SK-N-SH treated with all-trans-retinoic acid at 6 μM for 48 hours (cell line): ENCODE measurements at regions not wholly inside any gene's neighbourhood (a gene's known extent, or its start where the extent isn't known, plus 50 kb on each side); places are given as distances from the start of the nearest gene placed in this dataset.

Source experiments
- ATAC-seq: fragments of 200-7000 bp; cut with Tn5 transposase; 3 replicates; pipeline ENCODE4 v1.9.1; 2020; ENCODE audit warnings: mild to moderate bottlenecking, moderate library complexity
- ARNTL ChIP-seq: fragments of 450-650 bp; formaldehyde crosslinking; IDR thresholded peaks from 2 replicates; pipeline ENCODE4 v1.5.0; 2020; ENCODE audit warnings: low read depth, mild to moderate bottlenecking, moderate library complexity, borderline replicate concordance
- BACH2 ChIP-seq: fragments of 250-450 bp; sonication (Bioruptor Pico); IDR thresholded peaks from 2 replicates; pipeline ENCODE4 v1.9.0; 2021; ENCODE audit warnings: mild to moderate bottlenecking, borderline replicate concordance
- CSDC2 ChIP-seq: fragments of 250-450 bp; sonication (Bioruptor Pico); IDR thresholded peaks from 2 replicates; pipeline ENCODE4 v1.5.0; 2020; ENCODE audit warnings: mild to moderate bottlenecking, moderate library complexity
- ESRRG ChIP-seq: fragments of 250-450 bp; sonication (Bioruptor Pico); IDR thresholded peaks from 2 replicates; pipeline ENCODE4 v1.6.1; 2021; ENCODE audit warnings: mild to moderate bottlenecking
- GLIS3 ChIP-seq: fragments of 250-450 bp; sonication (Bioruptor Pico); IDR thresholded peaks from 2 replicates; pipeline ENCODE4 v1.5.0; 2020; ENCODE audit warnings: mild to moderate bottlenecking, moderate library complexity
- ISL1 ChIP-seq: fragments of 250-450 bp; sonication (Bioruptor Pico); IDR thresholded peaks from 2 replicates; pipeline ENCODE4 v2.1.2; 2022; ENCODE audit warnings: mild to moderate bottlenecking, moderate library complexity
- OSR1 ChIP-seq: fragments of 250-450 bp; sonication (Bioruptor Pico); IDR thresholded peaks from 2 replicates; pipeline ENCODE4 v1.8.0; 2022; ENCODE audit warnings: moderate library complexity, mild to moderate bottlenecking, inconsistent platforms
- PPARA ChIP-seq: fragments of 250-450 bp; sonication (Bioruptor Pico); IDR thresholded peaks from 2 replicates; pipeline ENCODE4 v1.5.0; 2020; ENCODE audit warnings: mild to moderate bottlenecking, borderline replicate concordance
- RARB ChIP-seq: fragments of 250-450 bp; sonication (Bioruptor Pico); IDR thresholded peaks from 2 replicates; pipeline ENCODE4 v1.8.0; 2021; ENCODE audit warnings: mild to moderate bottlenecking, moderate library complexity
- SNAI2 ChIP-seq: fragments of 250-450 bp; sonication (Bioruptor Pico); IDR thresholded peaks from 2 replicates; pipeline ENCODE4 v1.5.0; 2020; ENCODE audit warnings: mild to moderate bottlenecking, moderate library complexity
- TCF4 ChIP-seq: fragments of 250-450 bp; sonication (Bioruptor Pico); IDR thresholded peaks from 2 replicates; pipeline ENCODE4 v1.8.0; 2021; ENCODE audit warnings: mild to moderate bottlenecking, moderate library complexity, borderline replicate concordance
- TOX ChIP-seq: fragments of 250-450 bp; sonication (Bioruptor Pico); IDR thresholded peaks from 2 replicates; pipeline ENCODE4 v1.8.0; 2021; ENCODE audit warnings: mild to moderate bottlenecking, moderate library complexity, borderline replicate concordance
- ZC3H10 ChIP-seq: fragments of 250-450 bp; sonication (Bioruptor Pico); IDR thresholded peaks from 2 replicates; pipeline ENCODE4 v1.5.1; 2021; ENCODE audit warnings: mild to moderate bottlenecking, moderate library complexity
- ZFP30 ChIP-seq: fragments of 450-650 bp; formaldehyde crosslinking; IDR thresholded peaks from 2 replicates; pipeline ENCODE4 v1.5.0; 2022; ENCODE audit warnings: mild to moderate bottlenecking, moderate library complexity
- ZNF565 ChIP-seq: fragments of 450-650 bp; formaldehyde crosslinking; conservative IDR thresholded peaks from 2 replicates; pipeline ENCODE4 v1.5.0; 2020; ENCODE audit warnings: low read depth, mild to moderate bottlenecking, moderate library complexity
- ZNF8 ChIP-seq: fragments of 450-650 bp; formaldehyde crosslinking; IDR thresholded peaks from 2 replicates; pipeline ENCODE4 v1.5.0; 2020; ENCODE audit warnings: mild to moderate bottlenecking, moderate library complexity
- TF ChIP-seq, protein P1 (sequence below): fragments of 250-450 bp; sonication (Bioruptor Pico); IDR thresholded peaks from 2 replicates; pipeline ENCODE4 v1.8.0; 2020; ENCODE audit warnings: mild to moderate bottlenecking, moderate library complexity, borderline replicate concordance
- TF ChIP-seq, protein P2 (sequence below): fragments of 250-450 bp; sonication (Bioruptor Pico); IDR thresholded peaks from 2 replicates; pipeline ENCODE4 v1.5.1; 2020; ENCODE audit warnings: low read depth, mild to moderate bottlenecking, moderate library complexity
- TF ChIP-seq, protein P3 (sequence below): fragments of 250-450 bp; sonication (Bioruptor Pico); IDR thresholded peaks from 2 replicates; pipeline ENCODE4 v1.5.1; 2021; ENCODE audit warnings: mild to moderate bottlenecking, moderate library complexity
- TF ChIP-seq, protein P4 (sequence below): fragments of 250-450 bp; sonication (Bioruptor Pico); IDR thresholded peaks from 2 replicates; pipeline ENCODE4 v1.5.0; 2020; ENCODE audit warnings: mild to moderate bottlenecking, moderate library complexity
- TF ChIP-seq, protein P5 (sequence below): fragments of 250-450 bp; sonication (Bioruptor Pico); IDR thresholded peaks from 2 replicates; pipeline ENCODE4 v1.8.0; 2021; ENCODE audit warnings: low read depth, mild to moderate bottlenecking, moderate library complexity, borderline replicate concordance

GRCh38 chr12:90839346-90839745 lies 115.6 kb downstream of the CCER1 start:
- no peak for ATAC-seq
- TF ChIP-seq PPARA: no peak
- TF ChIP-seq, protein P1, sequence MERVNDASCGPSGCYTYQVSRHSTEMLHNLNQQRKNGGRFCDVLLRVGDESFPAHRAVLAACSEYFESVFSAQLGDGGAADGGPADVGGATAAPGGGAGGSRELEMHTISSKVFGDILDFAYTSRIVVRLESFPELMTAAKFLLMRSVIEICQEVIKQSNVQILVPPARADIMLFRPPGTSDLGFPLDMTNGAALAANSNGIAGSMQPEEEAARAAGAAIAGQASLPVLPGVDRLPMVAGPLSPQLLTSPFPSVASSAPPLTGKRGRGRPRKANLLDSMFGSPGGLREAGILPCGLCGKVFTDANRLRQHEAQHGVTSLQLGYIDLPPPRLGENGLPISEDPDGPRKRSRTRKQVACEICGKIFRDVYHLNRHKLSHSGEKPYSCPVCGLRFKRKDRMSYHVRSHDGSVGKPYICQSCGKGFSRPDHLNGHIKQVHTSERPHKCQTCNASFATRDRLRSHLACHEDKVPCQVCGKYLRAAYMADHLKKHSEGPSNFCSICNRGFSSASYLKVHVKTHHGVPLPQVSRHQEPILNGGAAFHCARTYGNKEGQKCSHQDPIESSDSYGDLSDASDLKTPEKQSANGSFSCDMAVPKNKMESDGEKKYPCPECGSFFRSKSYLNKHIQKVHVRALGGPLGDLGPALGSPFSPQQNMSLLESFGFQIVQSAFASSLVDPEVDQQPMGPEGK (CRISPR knock-in tag): no peak
- TF ChIP-seq, protein P2, sequence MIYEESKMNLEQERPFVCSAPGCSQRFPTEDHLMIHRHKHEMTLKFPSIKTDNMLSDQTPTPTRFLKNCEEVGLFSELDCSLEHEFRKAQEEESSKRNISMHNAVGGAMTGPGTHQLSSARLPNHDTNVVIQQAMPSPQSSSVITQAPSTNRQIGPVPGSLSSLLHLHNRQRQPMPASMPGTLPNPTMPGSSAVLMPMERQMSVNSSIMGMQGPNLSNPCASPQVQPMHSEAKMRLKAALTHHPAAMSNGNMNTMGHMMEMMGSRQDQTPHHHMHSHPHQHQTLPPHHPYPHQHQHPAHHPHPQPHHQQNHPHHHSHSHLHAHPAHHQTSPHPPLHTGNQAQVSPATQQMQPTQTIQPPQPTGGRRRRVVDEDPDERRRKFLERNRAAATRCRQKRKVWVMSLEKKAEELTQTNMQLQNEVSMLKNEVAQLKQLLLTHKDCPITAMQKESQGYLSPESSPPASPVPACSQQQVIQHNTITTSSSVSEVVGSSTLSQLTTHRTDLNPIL: no peak
- TF ChIP-seq OSR1 (CRISPR knock-in tag): no peak
- TF ChIP-seq, protein P3, sequence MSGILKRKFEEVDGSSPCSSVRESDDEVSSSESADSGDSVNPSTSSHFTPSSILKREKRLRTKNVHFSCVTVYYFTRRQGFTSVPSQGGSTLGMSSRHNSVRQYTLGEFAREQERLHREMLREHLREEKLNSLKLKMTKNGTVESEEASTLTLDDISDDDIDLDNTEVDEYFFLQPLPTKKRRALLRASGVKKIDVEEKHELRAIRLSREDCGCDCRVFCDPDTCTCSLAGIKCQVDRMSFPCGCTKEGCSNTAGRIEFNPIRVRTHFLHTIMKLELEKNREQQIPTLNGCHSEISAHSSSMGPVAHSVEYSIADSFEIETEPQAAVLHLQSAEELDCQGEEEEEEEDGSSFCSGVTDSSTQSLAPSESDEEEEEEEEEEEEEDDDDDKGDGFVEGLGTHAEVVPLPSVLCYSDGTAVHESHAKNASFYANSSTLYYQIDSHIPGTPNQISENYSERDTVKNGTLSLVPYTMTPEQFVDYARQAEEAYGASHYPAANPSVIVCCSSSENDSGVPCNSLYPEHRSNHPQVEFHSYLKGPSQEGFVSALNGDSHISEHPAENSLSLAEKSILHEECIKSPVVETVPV (CRISPR knock-in tag): no peak
- no peak for TF ChIP-seq ESRRG (CRISPR knock-in tag)
- no peak for TF ChIP-seq ZNF8 (CRISPR knock-in tag)
- TF ChIP-seq ARNTL (CRISPR knock-in tag): no peak
- TF ChIP-seq TCF4 (CRISPR knock-in tag): no peak
- TF ChIP-seq, protein P4, sequence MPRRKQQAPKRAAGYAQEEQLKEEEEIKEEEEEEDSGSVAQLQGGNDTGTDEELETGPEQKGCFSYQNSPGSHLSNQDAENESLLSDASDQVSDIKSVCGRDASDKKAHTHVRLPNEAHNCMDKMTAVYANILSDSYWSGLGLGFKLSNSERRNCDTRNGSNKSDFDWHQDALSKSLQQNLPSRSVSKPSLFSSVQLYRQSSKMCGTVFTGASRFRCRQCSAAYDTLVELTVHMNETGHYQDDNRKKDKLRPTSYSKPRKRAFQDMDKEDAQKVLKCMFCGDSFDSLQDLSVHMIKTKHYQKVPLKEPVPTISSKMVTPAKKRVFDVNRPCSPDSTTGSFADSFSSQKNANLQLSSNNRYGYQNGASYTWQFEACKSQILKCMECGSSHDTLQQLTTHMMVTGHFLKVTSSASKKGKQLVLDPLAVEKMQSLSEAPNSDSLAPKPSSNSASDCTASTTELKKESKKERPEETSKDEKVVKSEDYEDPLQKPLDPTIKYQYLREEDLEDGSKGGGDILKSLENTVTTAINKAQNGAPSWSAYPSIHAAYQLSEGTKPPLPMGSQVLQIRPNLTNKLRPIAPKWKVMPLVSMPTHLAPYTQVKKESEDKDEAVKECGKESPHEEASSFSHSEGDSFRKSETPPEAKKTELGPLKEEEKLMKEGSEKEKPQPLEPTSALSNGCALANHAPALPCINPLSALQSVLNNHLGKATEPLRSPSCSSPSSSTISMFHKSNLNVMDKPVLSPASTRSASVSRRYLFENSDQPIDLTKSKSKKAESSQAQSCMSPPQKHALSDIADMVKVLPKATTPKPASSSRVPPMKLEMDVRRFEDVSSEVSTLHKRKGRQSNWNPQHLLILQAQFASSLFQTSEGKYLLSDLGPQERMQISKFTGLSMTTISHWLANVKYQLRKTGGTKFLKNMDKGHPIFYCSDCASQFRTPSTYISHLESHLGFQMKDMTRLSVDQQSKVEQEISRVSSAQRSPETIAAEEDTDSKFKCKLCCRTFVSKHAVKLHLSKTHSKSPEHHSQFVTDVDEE (CRISPR knock-in tag): no peak
- no peak for TF ChIP-seq GLIS3 (CRISPR knock-in tag)
- 0 out of 2 replicates have a peak, but pooled peaks have one; percentile 51 for TF ChIP-seq ZFP30 (CRISPR knock-in tag)
- TF ChIP-seq ISL1: 0 out of 2 replicates have a peak, but pooled peaks have one; percentile 20
- TF ChIP-seq, protein P5, sequence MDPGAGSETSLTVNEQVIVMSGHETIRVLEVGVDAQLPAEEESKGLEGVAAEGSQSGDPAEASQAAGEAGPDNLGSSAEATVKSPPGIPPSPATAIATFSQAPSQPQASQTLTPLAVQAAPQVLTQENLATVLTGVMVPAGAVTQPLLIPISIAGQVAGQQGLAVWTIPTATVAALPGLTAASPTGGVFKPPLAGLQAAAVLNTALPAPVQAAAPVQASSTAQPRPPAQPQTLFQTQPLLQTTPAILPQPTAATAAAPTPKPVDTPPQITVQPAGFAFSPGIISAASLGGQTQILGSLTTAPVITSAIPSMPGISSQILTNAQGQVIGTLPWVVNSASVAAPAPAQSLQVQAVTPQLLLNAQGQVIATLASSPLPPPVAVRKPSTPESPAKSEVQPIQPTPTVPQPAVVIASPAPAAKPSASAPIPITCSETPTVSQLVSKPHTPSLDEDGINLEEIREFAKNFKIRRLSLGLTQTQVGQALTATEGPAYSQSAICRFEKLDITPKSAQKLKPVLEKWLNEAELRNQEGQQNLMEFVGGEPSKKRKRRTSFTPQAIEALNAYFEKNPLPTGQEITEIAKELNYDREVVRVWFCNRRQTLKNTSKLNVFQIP: no peak
- TF ChIP-seq ZNF565 (CRISPR knock-in tag): no peak
- TF ChIP-seq ZC3H10 (CRISPR knock-in tag): no peak
- TF ChIP-seq, all 23 proteins: peak for 2

GRCh38 chr12:90836689-90837088 lies 118.3 kb downstream of the CCER1 start:
- ATAC-seq: peak; percentile 95
- TF ChIP-seq CSDC2 (0 out of 2 replicates have a peak, but pooled peaks have one; percentile 54), ZNF8 (CRISPR knock-in tag) (no peak), ESRRG (CRISPR knock-in tag) (no peak), OSR1 (CRISPR knock-in tag) (no peak), TOX (CRISPR knock-in tag) (peak; percentile 75), PPARA (no peak), RARB (CRISPR knock-in tag) (no peak), ARNTL (CRISPR knock-in tag) (no peak), GLIS3 (CRISPR knock-in tag) (peak; percentile 55; the same call in 1 of the 2 replicates), BACH2 (no peak), TCF4 (CRISPR knock-in tag) (peak; percentile 79), ISL1 (peak; percentile 82), SNAI2 (no peak)
- TF ChIP-seq, protein P2: no peak
- TF ChIP-seq, protein P4 (CRISPR knock-in tag): peak; percentile 83
- TF ChIP-seq, protein P3 (CRISPR knock-in tag): no peak
- TF ChIP-seq, protein P1 (CRISPR knock-in tag): no peak
